CD4-positive, alpha-beta T cell treated with Interleukin-17A for 1 hour (primary cell): ENCODE measurements at regions not wholly inside any gene's neighbourhood (a gene's known extent, or its start where the extent isn't known, plus 50 kb on each side); places are given as distances from the start of the nearest gene placed in this dataset.

Experiments
- DNase-seq: peaks from one replicate; pipeline ENCODE4 v3.0.0-alpha.2; 2020

- no peak for DNase-seq
Observed at GRCh38 chr5:143488381-143488780, 84.9 kb upstream of the NR3C1 start.

GRCh38 chr5:143484601-143485000, 81.1 kb upstream of the NR3C1 start:
- no peak for DNase-seq

GRCh38 chr5:143481697-143482531, 78.4 kb upstream of the NR3C1 start:
- DNase-seq = no peak

- no peak for DNase-seq
Observed at GRCh38 chr5:143480001-143480400, 76.5 kb upstream of the NR3C1 start.

GRCh38 chr5:143479394-143479793, 75.9 kb upstream of the NR3C1 start:
- DNase-seq = no peak

- DNase-seq = no peak
Observed at GRCh38 chr5:143476601-143477211, 73.2 kb upstream of the NR3C1 start.

- DNase-seq = no peak
Observed at GRCh38 chr5:143474616-143475015, 71.1 kb upstream of the NR3C1 start.

- no peak for DNase-seq
Observed at GRCh38 chr5:143473481-143473880, 70.0 kb upstream of the NR3C1 start.

GRCh38 chr5:143472576-143472975, 69.1 kb upstream of the NR3C1 start:
- no peak for DNase-seq

- no peak for DNase-seq
Observed at GRCh38 chr5:143471666-143472464, 68.4 kb upstream of the NR3C1 start.

- no peak for DNase-seq
Observed at GRCh38 chr5:143471041-143471509, 67.6 kb upstream of the NR3C1 start.

- DNase-seq = no peak
Observed at GRCh38 chr5:143470120-143470519, 66.6 kb upstream of the NR3C1 start.

GRCh38 chr5:143469125-143469524, 65.6 kb upstream of the NR3C1 start:
- no peak for DNase-seq

GRCh38 chr5:143466632-143467031, 63.1 kb upstream of the NR3C1 start:
- no peak for DNase-seq

GRCh38 chr5:143464723-143465490, 61.4 kb upstream of the NR3C1 start:
- DNase-seq = no peak

- no peak for DNase-seq
Observed at GRCh38 chr5:143462431-143462830, 58.9 kb upstream of the NR3C1 start.

- DNase-seq = no peak
Observed at GRCh38 chr5:143459433-143459832, 55.9 kb upstream of the NR3C1 start.

- DNase-seq = no peak
Observed at GRCh38 chr5:143456952-143457547, 53.6 kb upstream of the NR3C1 start.

- DNase-seq = no peak
Observed at GRCh38 chr5:143454936-143455516, 51.5 kb upstream of the NR3C1 start.

- DNase-seq = no peak
Observed at GRCh38 chr5:143453720-143454119, 50.2 kb upstream of the NR3C1 start.
